ENCODE measurements at regions not wholly inside any gene's neighbourhood (a gene's known extent, or its start where the extent isn't known, plus 50 kb on each side); places are given as distances from the start of the nearest gene placed in this dataset.

GRCh38 chr1:67939942-67940341 lies 106.7 kb upstream of the GNG12 start:
- TF ChIP-seq POLR2A (IDR thresholded peaks at IDR 0.05; ENCODE audit: low read length) (no peak), GATA1 (IDR thresholded peaks at IDR 0.05; ENCODE audit: low read depth, low read length) (no peak)

Data from erythroblast (primary cell).